HEK293T (cell line): ENCODE measurements at regions not wholly inside any gene's neighbourhood (a gene's known extent, or its start where the extent isn't known, plus 50 kb on each side); places are given as distances from the start of the nearest gene placed in this dataset.

Source experiments
- CTCF ChIA-PET: fragments of 350-600 bp; formaldehyde crosslinking; extraction: SDS; loops from one replicate; lab custom pipeline; 2021; ENCODE audit warnings: antibody characterized with exemption, inconsistent platforms; lab: Yijun Ruan, JAX
- POLR2A ChIA-PET: fragments of 350-600 bp; formaldehyde crosslinking; extraction: SDS; loops from one replicate; lab custom pipeline; 2020; ENCODE audit warnings: antibody characterized with exemption, inconsistent platforms; lab: Yijun Ruan, JAX
- DNase-seq: peaks from one replicate; pipeline ENCODE4 v3.0.0; 2012; ENCODE audit warnings: mixed read lengths; ENCODE audit errors: extremely low spot score
- ARNT ChIP-seq: fragments of 450-650 bp; IDR thresholded peaks from 2 replicates; pipeline ENCODE4 v1.6.1; 2017; ENCODE audit warnings: mild to moderate bottlenecking
- BHLHE40 ChIP-seq: fragments of 450-650 bp; IDR thresholded peaks from 2 replicates; pipeline ENCODE4 v1.6.1; 2016; ENCODE audit warnings: mild to moderate bottlenecking, moderate library complexity, borderline replicate concordance
- CTBP1 ChIP-seq: fragments of 450-650 bp; IDR thresholded peaks from 2 replicates; pipeline ENCODE4 v1.6.1; 2016; ENCODE audit warnings: borderline replicate concordance
- ELF4 ChIP-seq: fragments of 450-650 bp; IDR thresholded peaks from 2 replicates; pipeline ENCODE4 v1.6.1; 2017; ENCODE audit warnings: antibody characterized with exemption
- FOXA1 ChIP-seq: fragments of 450-650 bp; IDR thresholded peaks from 2 replicates; pipeline ENCODE4 v1.6.1; 2016; ENCODE audit warnings: mild to moderate bottlenecking
- FOXK2 ChIP-seq: fragments of 450-650 bp; IDR thresholded peaks from 2 replicates; pipeline ENCODE4 v1.6.1; 2016; ENCODE audit warnings: mild to moderate bottlenecking
- FOXM1 ChIP-seq: fragments of 450-650 bp; IDR thresholded peaks from 2 replicates; pipeline ENCODE4 v1.6.1; 2017; ENCODE audit warnings: mild to moderate bottlenecking, borderline replicate concordance
- HDGF ChIP-seq: fragments of 450-650 bp; IDR thresholded peaks from 2 replicates; pipeline ENCODE4 v1.6.1; 2017; ENCODE audit warnings: antibody characterized with exemption, borderline replicate concordance
- L3MBTL2 ChIP-seq: fragments of 450-650 bp; conservative IDR thresholded peaks from 2 replicates; pipeline ENCODE4 v1.6.1; 2016; ENCODE audit warnings: mild to moderate bottlenecking
- LEF1 ChIP-seq: fragments of 450-650 bp; IDR thresholded peaks from 2 replicates; pipeline ENCODE4 v1.6.1; 2017; ENCODE audit warnings: mild to moderate bottlenecking, borderline replicate concordance
- NFRKB ChIP-seq: fragments of 450-650 bp; IDR thresholded peaks from 2 replicates; pipeline ENCODE4 v1.6.1; 2016; ENCODE audit warnings: mild to moderate bottlenecking, moderate library complexity
- PKNOX1 ChIP-seq: fragments of 450-650 bp; IDR thresholded peaks from 2 replicates; pipeline ENCODE4 v1.6.1; 2016
- SP1 ChIP-seq: fragments of 450-650 bp; IDR thresholded peaks from 2 replicates; pipeline ENCODE4 v1.6.1; 2017
- SUZ12 ChIP-seq: fragments of 450-650 bp; IDR thresholded peaks from 2 replicates; pipeline ENCODE4 v1.6.1; 2016; ENCODE audit warnings: mild to moderate bottlenecking
- TARDBP ChIP-seq: fragments of 450-650 bp; IDR thresholded peaks from 2 replicates; pipeline ENCODE4 v1.6.1; 2016
- ZNF384 ChIP-seq: fragments of 450-650 bp; IDR thresholded peaks from 2 replicates; pipeline ENCODE4 v1.6.1; 2016

GRCh38 chr14:87644689-87645088 lies 348.3 kb downstream of the GALC start:
- ChIA-PET POLR2A (no interaction called here), CTCF (no interaction called here)
- TF ChIP-seq FOXA1 (no peak), L3MBTL2 (no peak), NFRKB (no peak), HDGF (no peak)
- DNase-seq: no peak

- TF ChIP-seq SUZ12: no peak
- ChIA-PET CTCF (no interaction called here), POLR2A (no interaction called here)
- no peak for DNase-seq
These were observed 350.0 kb downstream of the GALC start for GRCh38 chr14:87643005-87643404.

- ChIA-PET CTCF (no interaction called here), POLR2A (no interaction called here)
- DNase-seq: no peak
- TF ChIP-seq BHLHE40 (no peak), FOXA1 (no peak), PKNOX1 (no peak), SUZ12 (no peak), TARDBP (no peak), FOXK2 (no peak), FOXM1 (no peak), LEF1 (no peak), NFRKB (no peak)
These were observed 352.4 kb downstream of the GALC start for GRCh38 chr14:87640553-87640952.

- TF ChIP-seq CTBP1 (no peak), FOXK2 (no peak), FOXM1 (no peak), SP1 (no peak), HDGF (no peak), L3MBTL2 (no peak), NFRKB (no peak)
- POLR2A ChIA-PET: no interaction called here
These were observed 354.8 kb downstream of the GALC start for GRCh38 chr14:87638196-87638595.

GRCh38 chr14:87635442-87635841 lies 357.5 kb downstream of the GALC start:
- no peak for TF ChIP-seq ZNF384
- ChIA-PET CTCF (no interaction called here), POLR2A (no interaction called here)
- DNase-seq: no peak

More at GRCh38 chr14:87638196-87638595, 354.8 kb downstream of the GALC start:
- no peak for DNase-seq
- CTCF ChIA-PET: no interaction called here

- no peak for TF ChIP-seq HDGF
- TF ChIP-seq BHLHE40: no peak
- TF ChIP-seq SP1: no peak
- TF ChIP-seq SUZ12: no peak
- TF ChIP-seq ELF4: no peak
- TF ChIP-seq FOXM1: no peak
- TF ChIP-seq L3MBTL2: no peak
- TF ChIP-seq ZNF384: no peak
- TF ChIP-seq FOXK2: no peak
- TF ChIP-seq ARNT: no peak
- no peak for TF ChIP-seq NFRKB
- TF ChIP-seq PKNOX1: no peak
- no peak for TF ChIP-seq CTBP1
- TF ChIP-seq LEF1: no peak
- TF ChIP-seq FOXA1: no peak
- TF ChIP-seq TARDBP: no peak
- CTCF ChIA-PET: no interaction called here
- POLR2A ChIA-PET: no interaction called here
- no peak for DNase-seq
These were observed 360.2 kb downstream of the GALC start for GRCh38 chr14:87632796-87633195.

GRCh38 chr14:87630846-87631245 lies 362.1 kb downstream of the GALC start:
- no peak for TF ChIP-seq FOXM1
- CTCF ChIA-PET: interaction anchor here (0.6 kb wide), 1 partner anchor 699 kb away, joined by 5 read pairs; no protein-coding TSS in a partner anchor
- POLR2A ChIA-PET: no interaction called here
- DNase-seq: no peak

- CTCF ChIA-PET: no interaction called here
- POLR2A ChIA-PET: no interaction called here
- TF ChIP-seq SUZ12 (no peak), CTBP1 (no peak), PKNOX1 (no peak), ZNF384 (no peak), FOXA1 (no peak), NFRKB (no peak), ELF4 (no peak), HDGF (no peak), ARNT (no peak), BHLHE40 (no peak), LEF1 (no peak), L3MBTL2 (no peak), SP1 (no peak), FOXM1 (no peak), TARDBP (no peak), FOXK2 (no peak)
- DNase-seq: no peak
These were observed 363.2 kb downstream of the GALC start for GRCh38 chr14:87629788-87630187.
